Activated T-cell treated with anti-CD3 and anti-CD28 coated beads, Interleukin-2, amount 50 U/mL, for 48 hours (primary cell): ENCODE measurements at regions not wholly inside any gene's neighbourhood (a gene's known extent, or its start where the extent isn't known, plus 50 kb on each side); places are given as distances from the start of the nearest gene placed in this dataset.

Experiments used
- DNase-seq, 2 experiments: peaks; one replicate each; pipeline ENCODE4 v3.0.0-alpha.2; 2020

GRCh38 chrX:51437521-51437920, 58.9 kb downstream of the NUDT11 start:
- no peak for DNase-seq

GRCh38 chrX:51435101-51435500, 61.3 kb downstream of the NUDT11 start:
- DNase-seq = no peak

DNA sequence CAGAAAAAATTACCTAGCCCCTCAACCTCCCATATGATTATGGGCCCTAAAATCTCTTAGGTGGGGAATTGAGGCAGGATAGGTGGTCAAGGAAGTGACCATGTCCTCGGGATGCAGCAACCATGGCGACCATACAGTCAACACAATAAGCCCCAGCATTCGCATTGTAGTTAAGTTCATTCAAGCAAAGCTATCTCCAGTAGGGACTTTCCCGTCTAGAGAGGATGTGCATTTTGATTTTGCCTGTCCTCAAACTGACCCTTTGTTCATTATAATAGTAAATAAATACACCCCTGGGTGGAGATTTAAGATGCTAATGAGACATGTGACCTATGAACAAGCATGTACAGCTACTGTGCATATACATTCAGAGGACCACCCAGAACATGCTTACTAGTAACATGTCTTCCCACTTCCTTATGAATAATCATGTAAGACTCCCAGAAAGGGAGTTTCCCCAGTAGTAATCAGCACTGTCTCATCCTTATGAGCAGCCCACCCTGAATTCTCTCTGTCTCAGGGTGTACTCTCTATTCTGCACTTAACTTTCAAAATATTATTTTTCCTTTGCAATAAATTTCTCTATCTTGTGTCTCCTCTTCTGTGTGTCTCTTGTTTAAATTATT, 74.3 kb downstream of the NUDT11 start:
- DNase-seq = no peak

DNA sequence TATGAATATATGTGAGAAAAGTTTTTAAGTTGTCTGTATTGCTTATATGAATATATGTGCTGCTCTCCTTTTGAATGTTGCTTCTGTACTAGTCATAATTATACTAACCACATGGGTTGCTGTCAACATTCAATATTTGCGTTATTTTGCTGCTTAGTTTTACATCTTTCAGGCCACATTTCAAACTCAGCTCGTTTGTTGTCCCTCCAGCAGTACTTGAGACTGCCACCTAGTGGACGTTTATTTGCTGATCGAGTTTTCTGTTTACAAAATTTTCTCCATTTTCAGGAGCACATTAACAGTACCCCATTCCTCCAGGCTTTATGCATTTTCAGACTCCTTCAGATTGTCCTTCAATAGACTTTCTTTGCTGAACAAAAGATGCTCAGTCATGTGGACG, 75.8 kb downstream of the NUDT11 start:
- no peak for DNase-seq

- DNase-seq = no peak
Observed at GRCh38 chrX:51408462-51408861, 75.8 kb downstream of the NUDT10 start.

- DNase-seq = no peak
Observed at GRCh38 chrX:51407520-51408409, 75.1 kb downstream of the NUDT10 start.

DNA sequence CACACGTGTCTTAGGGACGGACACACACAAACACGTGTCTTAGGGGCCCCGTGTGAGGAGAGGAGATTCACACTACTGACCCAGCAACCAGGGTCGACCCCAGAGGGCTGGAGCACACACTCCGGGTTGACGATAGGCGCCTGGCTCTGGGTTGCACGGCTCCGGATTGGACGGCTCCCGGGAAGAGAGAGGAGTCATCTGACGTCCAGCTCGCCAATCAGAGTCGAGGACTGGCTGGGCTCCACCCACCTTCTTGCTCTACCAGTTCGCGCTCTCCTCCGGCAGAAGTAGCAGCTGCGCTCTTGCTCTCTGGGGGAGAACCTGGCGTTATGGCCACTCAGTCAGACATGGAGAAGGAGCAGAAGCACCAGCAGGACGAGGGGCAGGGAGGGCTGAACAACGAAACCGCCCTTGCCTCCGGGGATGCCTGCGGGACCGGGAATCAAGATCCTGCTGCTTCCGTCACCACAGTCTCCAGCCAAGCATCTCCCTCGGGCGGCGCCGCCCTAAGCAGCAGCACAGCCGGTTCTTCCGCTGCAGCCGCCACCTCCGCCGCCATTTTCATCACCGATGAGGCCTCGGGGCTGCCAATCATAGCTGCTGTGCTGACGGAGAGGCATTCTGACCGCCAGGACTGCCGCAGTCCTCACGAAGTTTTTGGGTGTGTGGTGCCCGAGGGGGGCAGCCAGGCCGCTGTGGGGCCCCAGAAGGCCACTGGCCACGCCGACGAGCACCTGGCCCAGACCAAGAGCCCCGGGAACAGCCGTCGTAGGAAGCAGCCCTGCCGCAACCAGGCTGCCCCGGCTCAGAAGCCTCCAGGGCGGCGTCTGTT, 74.3 kb downstream of the NUDT10 start:
- no peak for DNase-seq

DNA sequence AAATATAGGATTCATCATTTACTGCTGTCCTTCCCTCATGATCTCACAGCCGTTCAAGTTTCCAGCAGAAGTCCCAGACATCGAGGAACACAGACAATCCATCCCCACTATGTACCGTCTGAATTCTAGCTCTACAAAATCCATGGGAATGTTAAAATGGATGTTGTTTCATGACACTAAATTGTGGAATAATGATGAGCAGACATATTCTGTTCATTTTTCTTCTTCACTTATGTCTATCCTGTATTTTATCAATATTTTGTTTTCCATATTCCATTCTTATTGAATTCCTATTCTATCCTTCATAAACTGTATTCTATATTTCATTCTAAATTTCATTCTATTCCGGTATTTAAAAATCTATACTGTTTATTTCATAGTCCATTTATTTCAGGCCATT, 71.8 kb downstream of the NUDT10 start:
- no peak for DNase-seq

DNA sequence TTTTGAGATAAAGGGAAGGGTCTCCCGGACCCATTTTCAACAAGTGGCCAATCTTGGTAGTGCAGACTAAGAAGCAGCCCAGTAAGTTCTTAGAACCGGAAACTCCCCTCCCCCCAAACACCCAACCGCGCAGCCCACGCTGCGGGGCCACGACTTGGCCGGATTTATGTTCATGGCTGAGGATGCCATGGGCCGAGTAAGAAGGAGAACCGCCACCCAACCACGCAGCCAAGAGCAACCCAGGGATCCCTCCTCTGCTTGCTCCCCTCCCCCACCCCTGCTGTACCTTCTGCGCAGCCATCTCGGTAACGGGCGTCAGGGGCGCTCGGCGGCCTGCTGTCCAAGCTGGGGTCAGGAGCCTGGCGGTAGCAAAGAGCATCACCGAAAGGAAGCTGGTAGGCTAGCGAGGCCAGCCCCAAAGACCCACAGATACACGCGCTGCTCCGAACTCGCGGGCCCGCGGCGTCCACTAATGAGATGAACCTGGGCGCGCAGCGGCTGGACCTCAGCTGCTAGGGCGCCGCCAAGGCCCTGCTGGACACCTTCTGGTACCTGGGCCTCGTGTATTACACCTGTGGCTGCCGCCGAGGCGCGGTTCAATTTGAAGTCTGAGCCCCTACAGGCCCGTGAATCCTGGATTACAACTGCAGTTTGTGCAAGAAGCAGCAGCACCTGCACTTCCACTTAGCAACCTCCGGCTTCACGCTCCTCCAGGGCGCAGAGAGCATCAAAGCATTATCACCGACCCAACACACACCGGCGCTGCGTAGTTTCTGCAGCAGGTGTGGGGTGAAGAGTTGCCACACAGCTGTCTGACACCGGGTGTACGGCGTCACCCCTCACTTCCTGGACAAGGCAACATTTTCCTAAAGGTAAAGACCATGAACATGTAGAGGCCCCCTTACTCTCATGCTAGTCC, 63.4 kb downstream of the NUDT10 start:
- peak; percentile 62 to 72 for DNase-seq

DNA sequence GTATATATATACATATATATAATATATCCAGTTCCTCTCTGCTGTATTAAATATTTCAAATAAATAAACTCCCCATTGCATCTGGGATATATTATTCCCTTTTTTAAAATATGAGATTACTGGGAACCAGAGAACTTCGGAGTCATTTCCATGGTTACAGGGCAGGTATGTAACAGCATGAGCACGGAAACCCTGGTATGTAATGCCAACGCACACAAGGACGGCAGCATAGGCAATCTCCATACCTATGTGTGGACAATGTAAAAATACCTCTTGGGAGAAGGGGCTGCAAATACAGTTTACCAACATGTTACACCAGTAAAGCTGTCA, 62.8 kb downstream of the NUDT10 start:
- no peak for DNase-seq
